ENCODE measurements at regions not wholly inside any gene's neighbourhood (a gene's known extent, or its start where the extent isn't known, plus 50 kb on each side); places are given as distances from the start of the nearest gene placed in this dataset.

DNA sequence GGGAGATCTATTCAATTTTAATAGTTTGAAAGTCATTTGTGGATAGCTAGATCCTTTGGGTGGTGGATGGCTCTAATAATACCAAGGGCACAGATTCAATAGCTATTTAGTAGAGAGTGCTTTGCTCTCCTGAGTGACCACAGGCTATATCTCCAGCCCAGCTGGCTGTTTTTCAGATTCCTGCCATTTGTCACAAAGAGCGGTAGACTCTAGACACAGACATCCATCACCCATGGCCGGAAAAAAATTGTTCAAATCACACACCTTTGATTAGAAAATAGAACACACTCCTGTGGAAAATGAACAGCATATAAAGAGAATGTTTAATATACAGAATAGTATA is 171.6 kb upstream of the MITF start:
- H3K9me3 ChIP-seq (ENCODE audit: insufficient read depth, low read depth): no peaks in the 10 kb centered on the region
- no peak overlapping the region for H3K27ac ChIP-seq
- H4K20me1 ChIP-seq (ENCODE audit: insufficient read depth): no peaks in the 10 kb centered on the region
- no TSS peak for BruUV-seq (replicated peaks)
- no peak overlapping the region for H3K4me2 ChIP-seq
- no peaks in the 10 kb centered on the region for H3K27me3 ChIP-seq (ENCODE audit: insufficient read depth, low read depth)
- TF ChIP-seq, protein P1, sequence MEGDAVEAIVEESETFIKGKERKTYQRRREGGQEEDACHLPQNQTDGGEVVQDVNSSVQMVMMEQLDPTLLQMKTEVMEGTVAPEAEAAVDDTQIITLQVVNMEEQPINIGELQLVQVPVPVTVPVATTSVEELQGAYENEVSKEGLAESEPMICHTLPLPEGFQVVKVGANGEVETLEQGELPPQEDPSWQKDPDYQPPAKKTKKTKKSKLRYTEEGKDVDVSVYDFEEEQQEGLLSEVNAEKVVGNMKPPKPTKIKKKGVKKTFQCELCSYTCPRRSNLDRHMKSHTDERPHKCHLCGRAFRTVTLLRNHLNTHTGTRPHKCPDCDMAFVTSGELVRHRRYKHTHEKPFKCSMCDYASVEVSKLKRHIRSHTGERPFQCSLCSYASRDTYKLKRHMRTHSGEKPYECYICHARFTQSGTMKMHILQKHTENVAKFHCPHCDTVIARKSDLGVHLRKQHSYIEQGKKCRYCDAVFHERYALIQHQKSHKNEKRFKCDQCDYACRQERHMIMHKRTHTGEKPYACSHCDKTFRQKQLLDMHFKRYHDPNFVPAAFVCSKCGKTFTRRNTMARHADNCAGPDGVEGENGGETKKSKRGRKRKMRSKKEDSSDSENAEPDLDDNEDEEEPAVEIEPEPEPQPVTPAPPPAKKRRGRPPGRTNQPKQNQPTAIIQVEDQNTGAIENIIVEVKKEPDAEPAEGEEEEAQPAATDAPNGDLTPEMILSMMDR (conservative IDR thresholded peaks at IDR 0.05): no peak
- TF ChIP-seq EZH2 (IDR thresholded peaks at IDR 0.05; ENCODE audit: low read depth): no peak
- intact Hi-C loops (cut with micrococcal nuclease; ENCODE audit: unreplicated experiment): no loop called here
- CTCF ChIA-PET: no interaction called here
- POLR2A ChIA-PET (ENCODE audit: unreplicated experiment): no interaction called here
- no peaks in the 10 kb centered on the region for H3K9me2 ChIP-seq (ENCODE audit: insufficient read depth)
- no peak overlapping the region for H3K4me3 ChIP-seq
- no peak overlapping the region for H2AFZ ChIP-seq
- no peaks in the 10 kb centered on the region for H3F3A ChIP-seq (ENCODE audit: insufficient read depth, low read depth)
- H3K36me3 ChIP-seq (ENCODE audit: low read depth): no peaks in the 10 kb centered on the region
- DNase-seq: no peak
- no peaks in the 10 kb centered on the region for H3K4me1 ChIP-seq (replicated peaks; ENCODE audit: insufficient read depth)
- no peaks in the 10 kb centered on the region for H3K79me2 ChIP-seq (ENCODE audit: low read depth)

DNA sequence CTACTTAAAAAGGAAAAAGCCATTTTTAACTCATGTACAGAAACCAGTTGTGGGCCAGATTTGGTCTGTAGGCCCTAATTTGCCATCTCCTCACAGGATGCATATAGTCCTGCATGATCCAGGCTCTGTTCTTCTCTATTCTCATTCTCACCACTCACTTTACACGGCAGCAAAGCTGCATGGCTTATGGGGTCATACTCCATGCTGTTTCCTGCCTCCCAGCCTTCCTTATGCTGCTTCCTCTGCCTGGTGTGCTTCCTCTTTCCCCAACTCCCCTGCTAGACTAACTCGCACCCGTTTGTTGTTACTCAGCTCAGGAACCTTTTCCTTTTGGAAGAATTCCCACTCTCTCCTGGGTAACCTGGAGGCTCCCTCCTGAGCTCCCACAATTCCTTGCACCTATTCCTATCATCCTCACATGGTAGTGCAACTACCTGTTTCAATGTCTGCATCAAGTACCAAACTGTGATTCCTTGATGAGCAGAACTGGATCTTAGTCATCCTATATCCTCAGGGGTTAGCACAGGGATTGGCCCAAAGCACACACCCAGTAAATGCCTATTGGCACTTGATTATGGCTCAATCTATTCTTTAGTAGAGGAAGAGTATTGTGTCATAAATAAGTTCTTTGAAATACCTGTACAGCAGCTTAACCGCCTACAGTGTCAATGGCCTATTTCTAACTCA is 172.1 kb upstream of the MITF start:
- TF ChIP-seq EZH2 (IDR thresholded peaks at IDR 0.05; ENCODE audit: low read depth): no peak
- TF ChIP-seq, protein P1 (conservative IDR thresholded peaks at IDR 0.05): no peak
- no peaks in the 10 kb centered on the region for H3K79me2 ChIP-seq (ENCODE audit: low read depth)
- no peaks in the 10 kb centered on the region for H3K27me3 ChIP-seq (ENCODE audit: insufficient read depth, low read depth)
- intact Hi-C loops (cut with micrococcal nuclease; ENCODE audit: unreplicated experiment): no loop called here
- H3K27ac ChIP-seq: no peak overlapping the region
- no peak overlapping the region for H2AFZ ChIP-seq
- no peak for DNase-seq
- POLR2A ChIA-PET (ENCODE audit: unreplicated experiment): no interaction called here
- no TSS peak for BruUV-seq (replicated peaks)
- no peak overlapping the region for H3K4me3 ChIP-seq
- no peaks in the 10 kb centered on the region for H3K9me3 ChIP-seq (ENCODE audit: insufficient read depth, low read depth)
- H3K9me2 ChIP-seq (ENCODE audit: insufficient read depth): no peaks in the 10 kb centered on the region
- no peaks in the 10 kb centered on the region for H3F3A ChIP-seq (ENCODE audit: insufficient read depth, low read depth)
- CTCF ChIA-PET: no interaction called here
- no peaks in the 10 kb centered on the region for H3K36me3 ChIP-seq (ENCODE audit: low read depth)
- H4K20me1 ChIP-seq (ENCODE audit: insufficient read depth): no peaks in the 10 kb centered on the region
- H3K4me1 ChIP-seq (replicated peaks; ENCODE audit: insufficient read depth): no peaks in the 10 kb centered on the region
- no peak overlapping the region for H3K4me2 ChIP-seq

DNA sequence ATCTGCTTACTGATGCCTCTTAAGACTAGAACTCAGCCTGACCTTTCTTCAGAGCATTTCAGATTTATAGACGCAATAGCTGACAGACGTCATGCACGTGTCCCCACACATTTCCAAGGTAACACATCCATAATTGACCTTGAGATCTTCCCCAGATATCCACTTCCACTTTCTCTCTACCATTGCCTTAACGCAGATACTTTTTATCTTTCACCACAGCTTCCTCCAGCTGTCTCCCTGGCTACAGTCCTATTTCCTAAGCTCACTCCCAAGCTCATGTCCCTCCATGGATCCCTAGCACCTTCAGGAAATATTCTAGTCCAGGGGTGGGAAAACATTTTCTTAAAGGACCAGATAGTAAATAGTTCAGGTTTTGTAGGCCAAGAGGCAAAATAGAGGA is 173.0 kb upstream of the MITF start:
- POLR2A ChIA-PET (ENCODE audit: unreplicated experiment): no interaction called here
- CTCF ChIA-PET: no interaction called here

More for the DNA sequence above, 173.0 kb upstream of the MITF start:
- Histone ChIP-seq H3K36me3 (ENCODE audit: low read depth) (no peaks in the 10 kb centered on the region), H2AFZ (no peak overlapping the region), H4K20me1 (ENCODE audit: insufficient read depth) (no peaks in the 10 kb centered on the region), H3K27ac (no peak overlapping the region), H3K4me2 (no peak overlapping the region), H3K9me2 (ENCODE audit: insufficient read depth) (no peaks in the 10 kb centered on the region), H3K9me3 (ENCODE audit: insufficient read depth, low read depth) (no peaks in the 10 kb centered on the region), H3K4me1 (replicated peaks; ENCODE audit: insufficient read depth) (no peaks in the 10 kb centered on the region), H3K27me3 (ENCODE audit: insufficient read depth, low read depth) (no peaks in the 10 kb centered on the region), H3F3A (ENCODE audit: insufficient read depth, low read depth) (no peaks in the 10 kb centered on the region), H3K79me2 (ENCODE audit: low read depth) (no peaks in the 10 kb centered on the region), H3K4me3 (no peak overlapping the region)
- DNase-seq: no peak
- no TSS peak for BruUV-seq (replicated peaks)
- intact Hi-C loops (cut with micrococcal nuclease; ENCODE audit: unreplicated experiment): no loop called here
- TF ChIP-seq, protein P1 (conservative IDR thresholded peaks at IDR 0.05): no peak
- no peak for TF ChIP-seq EZH2 (IDR thresholded peaks at IDR 0.05; ENCODE audit: low read depth)
